Tibial nerve (tissue), 4 donors: ENCODE measurements at regions not wholly inside any gene's neighbourhood (a gene's known extent, or its start where the extent isn't known, plus 50 kb on each side); places are given as distances from the start of the nearest gene placed in this dataset.

Experiments
- DNase-seq, 2 donors: peaks; one replicate each; pipeline ENCODE4 v3.0.0-alpha.2; 2019; ENCODE audit warnings: low spot score in 2 of 2
- H3K27ac ChIP-seq, 4 donors: fragments of 200-600 bp; sonication (generic) in 3 of 4; one replicate each; pipeline ENCODE4 v1.5.1; 2017 to 2019; ENCODE audit warnings: mild to moderate bottlenecking in 1 of 4
- H3K27me3 ChIP-seq, 2 donors: fragments of 200-600 bp; sonication (generic) in 1 of 2; one replicate each; pipeline versions ENCODE4 v1.5.1 to v1.6.0; 2017 to 2019
- H3K36me3 ChIP-seq, 3 donors: fragments of 200-600 bp; sonication (generic); one replicate each; pipeline ENCODE4 v1.5.1; 2018 to 2019
- H3K4me1 ChIP-seq, 4 donors: fragments of 200-600 bp; sonication (generic) in 3 of 4; one replicate each; pipeline ENCODE4 v1.5.1; 2017 to 2019
- H3K4me3 ChIP-seq, 4 donors: fragments of 200-600 bp; sonication (generic) in 3 of 4; one replicate each; pipeline ENCODE4 v1.5.1; 2017 to 2019; ENCODE audit warnings: mild to moderate bottlenecking in 1 of 4, moderate library complexity in 1 of 4
- H3K9me3 ChIP-seq, 4 donors: fragments of 200-600 bp; sonication (generic) in 3 of 4; one replicate each; pipeline ENCODE4 v1.5.1; 2017 to 2019
- EP300 ChIP-seq, 2 donors: sonication (generic); formaldehyde crosslinking; IDR thresholded peaks; one replicate each; pipeline ENCODE4 v1.6.1; 2017; ENCODE audit warnings: antibody characterized with exemption in 2 of 2, mild to moderate bottlenecking in 1 of 2
- POLR2A ChIP-seq, 2 donors: fragments of 450-650 bp; IDR thresholded peaks; one replicate each; pipeline ENCODE4 v1.6.1; 2017; ENCODE audit warnings: antibody characterized with exemption in 2 of 2, mild to moderate bottlenecking in 2 of 2, moderate library complexity in 2 of 2
- WGBS, 2 donors: methylation state at CpG; one replicate each; pipeline ENCODE4 v1.1.5; 2018; 5-methylcytosine and 5-hydroxymethylcytosine counted together
- TF ChIP-seq, protein P1 (sequence below), 5 experiments: fragments of 200-600 bp in 3 of 5; fragments of 450-650 bp in 2 of 5; sonication (generic) in 3 of 5; IDR thresholded peaks; one replicate each; pipeline ENCODE4 v1.5.1; 2016 to 2019; ENCODE audit warnings: antibody characterized with exemption in 5 of 5, mild to moderate bottlenecking in 3 of 5, moderate library complexity in 2 of 5

DNA sequence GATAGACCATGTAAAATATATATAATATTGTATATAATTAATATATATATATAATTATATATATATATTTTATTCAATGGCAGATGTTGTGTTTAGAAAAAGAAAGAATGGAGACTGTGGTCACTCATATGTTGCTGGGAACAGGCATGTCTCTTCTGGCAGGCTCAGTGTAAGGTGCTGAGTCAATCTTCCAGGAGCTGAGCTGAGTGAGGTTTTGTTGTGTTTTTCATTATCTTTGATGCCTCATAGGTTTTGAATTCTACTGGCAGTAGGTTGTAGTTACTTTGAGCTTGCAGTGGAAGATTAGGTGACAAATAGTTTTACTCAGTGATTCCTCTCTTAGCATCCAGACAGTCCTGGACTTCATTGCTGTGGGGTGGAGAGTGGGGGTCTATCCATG is 561.3 kb downstream of the IRX1 start:
- no peak for DNase-seq

DNA sequence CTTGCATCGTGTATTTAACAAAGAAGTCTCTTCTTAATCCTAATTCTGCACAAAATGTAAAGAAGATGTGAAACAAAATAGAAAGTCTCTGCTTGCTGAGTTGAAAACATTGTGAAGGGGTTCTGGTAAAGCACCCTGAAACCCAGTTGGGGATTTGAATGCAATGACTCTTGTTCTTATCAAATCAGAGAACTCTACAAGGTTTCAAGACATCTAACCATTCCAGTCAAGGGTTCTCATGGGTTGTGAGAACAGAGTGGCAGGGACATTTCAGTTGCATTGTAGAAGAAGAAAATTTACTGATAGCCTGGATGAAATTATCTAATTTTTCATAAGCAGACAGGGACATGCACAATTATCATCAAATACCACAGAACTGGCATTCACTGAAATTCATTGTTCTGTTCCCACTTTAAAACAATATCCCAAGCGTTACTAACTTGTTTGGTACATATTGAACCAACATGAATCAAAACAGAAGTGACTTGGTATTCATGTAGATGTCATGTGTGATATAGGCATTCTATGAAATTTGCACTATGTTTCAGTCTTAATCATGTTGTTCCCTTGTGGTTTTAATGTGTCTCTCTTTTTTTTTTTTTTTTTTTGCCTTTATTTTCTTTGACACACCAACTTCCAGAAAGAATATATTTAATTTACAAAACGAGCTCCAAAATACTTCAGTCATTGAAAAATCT is 563.3 kb downstream of the IRX1 start:
- Histone ChIP-seq H3K36me3 (no peaks in the 10 kb centered on the region), H3K27ac (no peak overlapping the region), H3K4me3 (no peak overlapping the region), H3K4me1 (no peaks in the 10 kb centered on the region), H3K9me3 (peaks cover 0 to 9% (median 3%) of the 10 kb centered on the region in 4 donors), H3K27me3 (no peaks in the 10 kb centered on the region)
- no peak for DNase-seq
- TF ChIP-seq, protein P1, sequence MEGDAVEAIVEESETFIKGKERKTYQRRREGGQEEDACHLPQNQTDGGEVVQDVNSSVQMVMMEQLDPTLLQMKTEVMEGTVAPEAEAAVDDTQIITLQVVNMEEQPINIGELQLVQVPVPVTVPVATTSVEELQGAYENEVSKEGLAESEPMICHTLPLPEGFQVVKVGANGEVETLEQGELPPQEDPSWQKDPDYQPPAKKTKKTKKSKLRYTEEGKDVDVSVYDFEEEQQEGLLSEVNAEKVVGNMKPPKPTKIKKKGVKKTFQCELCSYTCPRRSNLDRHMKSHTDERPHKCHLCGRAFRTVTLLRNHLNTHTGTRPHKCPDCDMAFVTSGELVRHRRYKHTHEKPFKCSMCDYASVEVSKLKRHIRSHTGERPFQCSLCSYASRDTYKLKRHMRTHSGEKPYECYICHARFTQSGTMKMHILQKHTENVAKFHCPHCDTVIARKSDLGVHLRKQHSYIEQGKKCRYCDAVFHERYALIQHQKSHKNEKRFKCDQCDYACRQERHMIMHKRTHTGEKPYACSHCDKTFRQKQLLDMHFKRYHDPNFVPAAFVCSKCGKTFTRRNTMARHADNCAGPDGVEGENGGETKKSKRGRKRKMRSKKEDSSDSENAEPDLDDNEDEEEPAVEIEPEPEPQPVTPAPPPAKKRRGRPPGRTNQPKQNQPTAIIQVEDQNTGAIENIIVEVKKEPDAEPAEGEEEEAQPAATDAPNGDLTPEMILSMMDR (IDR thresholded peaks at IDR 0.05): no peak
- TF ChIP-seq POLR2A (IDR thresholded peaks at IDR 0.05) (no peak), EP300 (IDR thresholded peaks at IDR 0.05) (no peak)
- WGBS, 2 donors: 64 to 70% methylated on average over 3 of the region's 3 CpGs

More for the DNA sequence above, 561.3 kb downstream of the IRX1 start:
- TF ChIP-seq POLR2A (IDR thresholded peaks at IDR 0.05): no peak
- TF ChIP-seq, protein P1 (IDR thresholded peaks at IDR 0.05): no peak
- TF ChIP-seq EP300 (IDR thresholded peaks at IDR 0.05): no peak
- no peaks in the 10 kb centered on the region for H3K36me3 ChIP-seq
- H3K9me3 ChIP-seq: peaks cover 0 to 11% (median 3%) of the 10 kb centered on the region in 4 donors
- no peak overlapping the region for H3K27ac ChIP-seq
- H3K4me3 ChIP-seq: no peak overlapping the region
- H3K27me3 ChIP-seq: no peaks in the 10 kb centered on the region
- H3K4me1 ChIP-seq: no peaks in the 10 kb centered on the region

DNA sequence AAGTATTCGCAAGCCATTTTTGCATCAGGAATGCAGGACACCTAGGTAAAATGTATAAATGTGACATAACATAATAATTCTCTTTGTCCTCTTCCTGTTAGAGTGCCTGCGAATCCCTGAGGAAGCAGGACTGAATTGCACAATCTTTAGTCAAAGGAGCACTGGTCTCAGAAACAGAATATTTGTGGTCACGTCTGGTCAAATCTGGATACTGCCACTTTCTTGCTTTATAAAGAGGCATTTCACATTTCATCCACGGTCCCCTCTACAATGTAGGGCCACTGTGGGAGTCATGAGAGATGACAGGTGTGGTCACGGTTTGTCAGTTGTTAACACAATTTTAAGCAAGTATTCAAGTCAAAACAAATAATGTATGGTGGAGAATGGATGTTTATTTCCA is 564.0 kb downstream of the IRX1 start:
- Histone ChIP-seq H3K27ac (no peak overlapping the region), H3K9me3 (peaks cover 0 to 6% (median 3%) of the 10 kb centered on the region in 4 donors), H3K4me1 (no peaks in the 10 kb centered on the region), H3K27me3 (no peaks in the 10 kb centered on the region), H3K4me3 (no peak overlapping the region), H3K36me3 (no peaks in the 10 kb centered on the region)
- WGBS, 2 donors: 83 to 84% methylated on average over 5 of the region's 5 CpGs
- no peak for DNase-seq
- TF ChIP-seq POLR2A (IDR thresholded peaks at IDR 0.05) (no peak), EP300 (IDR thresholded peaks at IDR 0.05) (no peak)
- TF ChIP-seq, protein P1 (IDR thresholded peaks at IDR 0.05): no peak

DNA sequence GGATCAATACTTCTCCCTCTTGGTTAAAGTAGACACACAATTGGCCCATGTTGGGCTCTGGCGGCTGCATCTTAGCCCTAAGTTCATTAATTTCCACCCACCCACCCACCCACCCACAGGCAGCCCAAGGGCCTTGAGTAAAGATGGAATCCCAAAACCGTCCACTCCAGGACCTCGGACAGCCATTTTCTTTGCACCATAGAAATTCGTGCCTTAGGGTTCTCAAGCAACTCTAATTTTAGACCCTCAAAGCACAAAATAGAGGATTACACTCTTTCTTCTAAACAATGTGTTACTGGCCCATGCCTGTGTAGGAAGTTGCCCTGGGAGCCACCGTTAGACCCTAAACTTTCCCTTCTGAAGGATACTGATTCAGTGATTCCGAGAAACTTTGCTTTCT is 568.5 kb downstream of the IRX1 start:
- Histone ChIP-seq H3K4me3 (no peak overlapping the region), H3K27me3 (no peaks in the 10 kb centered on the region), H3K36me3 (no peaks in the 10 kb centered on the region), H3K9me3 (no peaks in the 10 kb centered on the region), H3K27ac (no peak overlapping the region), H3K4me1 (no peaks in the 10 kb centered on the region)
- WGBS, 2 donors: 84 to 95% methylated on average over 6 of the region's 6 CpGs
- no peak for TF ChIP-seq EP300 (IDR thresholded peaks at IDR 0.05)
- DNase-seq: no peak

DNA sequence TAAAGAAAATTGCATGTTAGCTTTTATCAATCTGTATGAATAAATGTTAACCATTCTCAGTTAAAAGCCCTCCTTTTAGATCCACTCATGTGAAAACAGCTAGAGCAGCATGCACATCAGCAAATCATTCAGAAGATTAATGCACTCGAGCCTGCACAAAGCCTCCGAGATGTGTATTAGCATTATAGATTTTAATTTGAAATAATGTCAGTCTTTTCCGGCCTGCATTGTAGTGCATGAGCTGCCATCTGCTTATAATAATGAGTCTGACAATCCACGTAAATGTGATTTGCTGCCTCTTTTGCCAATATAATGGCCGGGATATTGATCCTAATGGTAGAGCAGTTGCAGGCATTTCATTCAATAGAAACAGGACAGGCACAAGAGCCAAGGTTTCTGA is 585.1 kb downstream of the IRX1 start:
- 69 to 76% methylated on average over 5 of the region's 5 CpGs for WGBS, 2 donors
- H3K27ac ChIP-seq: no peak overlapping the region
- no peaks in the 10 kb centered on the region for H3K4me1 ChIP-seq
- TF ChIP-seq, protein P1 (IDR thresholded peaks at IDR 0.05): no peak
- DNase-seq: no peak
- no peak overlapping the region for H3K4me3 ChIP-seq
- peaks cover 0 to 25% (median 4%) of the 10 kb centered on the region in 4 donors for H3K9me3 ChIP-seq
- no peaks in the 10 kb centered on the region for H3K36me3 ChIP-seq
- H3K27me3 ChIP-seq: no peaks in the 10 kb centered on the region

DNA sequence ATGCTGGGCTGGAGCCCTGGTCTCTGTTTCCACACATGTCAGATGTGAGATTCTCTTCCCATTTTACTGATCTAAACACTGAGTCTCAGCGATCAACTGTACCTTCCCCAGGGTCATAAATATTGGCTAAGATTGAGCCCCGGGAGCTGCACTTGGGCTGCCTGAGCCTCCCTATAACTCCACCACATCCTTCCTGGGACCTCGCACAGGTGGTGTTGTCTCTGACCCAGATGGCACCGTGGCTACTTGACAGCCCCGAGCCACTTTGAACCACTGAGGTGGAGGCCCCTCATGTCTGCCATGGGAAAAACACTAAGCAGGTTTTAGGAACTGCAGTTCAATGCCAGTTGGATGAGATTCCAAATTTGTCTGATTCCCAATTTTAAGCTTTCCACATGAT is 586.5 kb downstream of the IRX1 start:
- WGBS, 2 donors: 89% methylated on average over 5 of the region's 5 CpGs
- H3K36me3 ChIP-seq: no peaks in the 10 kb centered on the region
- H3K27ac ChIP-seq: no peak overlapping the region
- H3K4me3 ChIP-seq: no peak overlapping the region
- no peaks in the 10 kb centered on the region for H3K4me1 ChIP-seq
- no peaks in the 10 kb centered on the region for H3K27me3 ChIP-seq
- DNase-seq: no peak
- TF ChIP-seq, protein P1 (IDR thresholded peaks at IDR 0.05): no peak
- no peak for TF ChIP-seq POLR2A (IDR thresholded peaks at IDR 0.05)
- TF ChIP-seq EP300 (IDR thresholded peaks at IDR 0.05): no peak
- peaks cover 0 to 25% (median 4%) of the 10 kb centered on the region in 4 donors for H3K9me3 ChIP-seq
